Effector memory CD8-positive, alpha-beta T cell (primary cell): ENCODE measurements at regions not wholly inside any gene's neighbourhood (a gene's known extent, or its start where the extent isn't known, plus 50 kb on each side); places are given as distances from the start of the nearest gene placed in this dataset.

ENCODE experiments used
- ATAC-seq: fragments of 150-1000 bp; cut with Tn5 transposase; replicated peaks from 2 replicates; pipeline ENCODE4 v1.10.0; 2021; ENCODE audit warnings: mild to moderate bottlenecking, moderate library complexity
- DNase-seq, 3 experiments: peaks; one replicate each; pipeline ENCODE4 v3.0.0; 2021
- H3K27ac Mint-ChIP-seq, 2 donors: one replicate each; pipeline ENCODE4 v1.8.0; 2022; ENCODE audit warnings: mild to moderate bottlenecking in 2 of 2, mixed read lengths in 2 of 2, moderate library complexity in 2 of 2
- H3K27me3 Mint-ChIP-seq, 2 donors: one replicate each; pipeline ENCODE4 v1.8.0; 2022; ENCODE audit warnings: mixed read lengths in 2 of 2
- H3K36me3 Mint-ChIP-seq: one replicate; pipeline ENCODE4 v1.8.0; 2022; ENCODE audit warnings: mild to moderate bottlenecking, moderate library complexity, mixed read lengths; ENCODE audit not compliant: insufficient read depth
- H3K4me1 Mint-ChIP-seq, 2 donors: one replicate each; pipeline ENCODE4 v1.8.0; 2022; ENCODE audit warnings: low read depth in 2 of 2, mixed read lengths in 2 of 2
- H3K4me3 Mint-ChIP-seq, 2 donors: one replicate each; pipeline ENCODE4 v1.8.0; 2022; ENCODE audit warnings: mild to moderate bottlenecking in 2 of 2, mixed read lengths in 2 of 2, moderate library complexity in 2 of 2
- H3K9me3 Mint-ChIP-seq, 2 donors: one replicate each; pipeline ENCODE4 v1.8.0; 2022; ENCODE audit warnings: mixed read lengths in 2 of 2

GRCh38 chr11:71108013-71108865 lies 144.1 kb downstream of the SHANK2 start:
- DNase-seq = no peak

GRCh38 chr11:71106671-71107070 lies 145.7 kb downstream of the SHANK2 start:
- H3K4me3 Mint-ChIP-seq = no peak overlapping the region
- no peaks in the 10 kb centered on the region for H3K9me3 Mint-ChIP-seq
- no peaks in the 10 kb centered on the region for H3K4me1 Mint-ChIP-seq
- peaks cover 17 to 43% of the 10 kb centered on the region in 2 donors for H3K27me3 Mint-ChIP-seq
- no peak overlapping the region for H3K27ac Mint-ChIP-seq
- no peaks in the 10 kb centered on the region for H3K36me3 Mint-ChIP-seq
- ATAC-seq = no peak
- DNase-seq = no peak

More at GRCh38 chr11:71108013-71108865, 144.1 kb downstream of the SHANK2 start:
- no peak for ATAC-seq
- peaks cover 28 to 59% of the 10 kb centered on the region in 2 donors for H3K27me3 Mint-ChIP-seq
- H3K4me1 Mint-ChIP-seq = no peaks in the 10 kb centered on the region
- no peak overlapping the region for H3K4me3 Mint-ChIP-seq
- no peaks in the 10 kb centered on the region for H3K9me3 Mint-ChIP-seq
- no peak overlapping the region for H3K27ac Mint-ChIP-seq
- H3K36me3 Mint-ChIP-seq = no peaks in the 10 kb centered on the region

DNA sequence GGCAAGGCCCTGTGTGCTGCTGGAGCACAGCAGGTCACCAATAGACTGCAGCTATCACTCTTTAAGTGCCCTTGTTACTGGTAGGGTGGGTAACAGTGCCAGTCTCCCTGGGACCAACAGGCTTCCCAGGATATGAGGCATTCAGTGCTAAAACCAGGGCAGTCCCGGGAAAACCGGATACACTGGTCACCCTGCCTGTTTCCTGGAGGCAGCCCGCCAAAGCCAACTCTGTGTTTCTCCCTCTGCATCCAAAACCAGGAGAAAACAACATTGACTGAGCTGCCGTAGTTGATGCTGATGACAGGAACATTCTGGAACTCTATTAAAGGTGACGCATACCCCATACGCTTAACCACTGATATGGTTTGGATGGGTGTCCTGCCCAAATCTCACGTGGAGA lies 149.1 kb downstream of the SHANK2 start:
- Mint-ChIP-seq H3K36me3 (no peaks in the 10 kb centered on the region), H3K4me3 (no peak overlapping the region), H3K4me1 (no peaks in the 10 kb centered on the region), H3K27ac (no peak overlapping the region), H3K27me3 (peaks cover 15 to 51% of the 10 kb centered on the region in 2 donors), H3K9me3 (peaks cover 0 to 1% of the 10 kb centered on the region in 2 donors)
- ATAC-seq (no peak), DNase-seq (no peak)

DNA sequence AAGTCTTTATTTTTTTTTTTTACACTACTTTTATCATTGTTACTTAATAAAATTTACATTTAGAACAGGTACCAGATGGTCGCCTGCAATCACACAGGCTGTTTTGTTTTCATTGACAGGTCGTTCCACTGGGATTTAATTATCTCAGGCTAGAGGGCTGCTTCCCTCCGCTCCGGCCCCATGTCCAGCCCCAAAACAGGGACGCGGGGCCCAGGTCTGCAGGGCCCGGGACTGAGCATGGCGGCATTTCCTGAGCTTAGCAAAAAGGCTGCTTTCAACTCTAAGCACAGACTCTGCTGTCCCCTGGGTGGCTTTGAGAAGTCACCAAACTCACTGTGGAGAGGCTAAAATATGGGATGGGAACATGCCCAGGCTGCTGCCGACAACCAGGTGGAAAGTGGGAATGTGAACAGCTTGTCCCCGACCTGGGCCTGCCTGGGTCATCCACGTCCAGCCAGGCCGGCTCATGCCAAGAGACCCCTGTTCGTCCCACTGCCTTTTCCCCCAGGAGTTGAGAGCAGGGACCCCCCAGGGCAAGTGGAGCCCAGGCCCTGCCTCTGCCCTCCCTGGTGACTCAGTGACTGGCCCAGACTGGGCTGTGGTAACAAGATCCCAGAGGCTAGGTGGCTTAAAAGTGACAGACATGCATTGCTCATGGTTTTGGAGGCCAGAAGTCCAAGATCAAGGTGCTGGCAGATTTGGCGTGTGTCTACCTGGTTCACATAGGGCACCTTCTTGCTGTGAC lies 150.0 kb downstream of the SHANK2 start:
- ATAC-seq = no peak
- Mint-ChIP-seq H3K27me3 (peaks cover 9 to 45% of the 10 kb centered on the region in 2 donors), H3K4me1 (no peaks in the 10 kb centered on the region), H3K9me3 (peaks cover 0 to 1% of the 10 kb centered on the region in 2 donors), H3K36me3 (no peaks in the 10 kb centered on the region), H3K27ac (no peak overlapping the region), H3K4me3 (no peak overlapping the region)
- no peak for DNase-seq

DNA sequence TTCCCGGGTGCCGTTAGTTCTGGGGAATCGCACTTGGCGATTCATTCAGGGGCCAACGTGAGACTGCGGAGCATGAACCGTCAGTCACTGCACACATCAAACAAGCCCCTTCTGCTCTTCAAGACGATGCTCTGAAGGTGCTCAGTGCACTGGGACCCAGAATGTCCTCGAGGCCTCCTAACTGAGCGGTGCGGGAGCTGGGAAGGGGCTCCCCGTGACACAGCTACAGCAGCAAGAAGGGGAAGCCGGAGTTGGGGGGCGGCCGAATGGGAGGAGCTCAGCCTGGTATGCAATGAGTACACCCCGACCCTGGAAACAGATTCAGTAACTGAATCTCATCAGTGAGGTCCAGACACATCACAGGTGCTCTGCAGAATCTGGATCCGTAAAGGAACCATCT lies 150.8 kb downstream of the SHANK2 start:
- ATAC-seq (no peak), DNase-seq (no peak)
- Mint-ChIP-seq H3K36me3 (no peaks in the 10 kb centered on the region), H3K4me1 (no peaks in the 10 kb centered on the region), H3K9me3 (peaks cover 0 to 1% of the 10 kb centered on the region in 2 donors), H3K27ac (no peak overlapping the region), H3K27me3 (peaks cover 7 to 43% of the 10 kb centered on the region in 2 donors), H3K4me3 (no peak overlapping the region)

DNA sequence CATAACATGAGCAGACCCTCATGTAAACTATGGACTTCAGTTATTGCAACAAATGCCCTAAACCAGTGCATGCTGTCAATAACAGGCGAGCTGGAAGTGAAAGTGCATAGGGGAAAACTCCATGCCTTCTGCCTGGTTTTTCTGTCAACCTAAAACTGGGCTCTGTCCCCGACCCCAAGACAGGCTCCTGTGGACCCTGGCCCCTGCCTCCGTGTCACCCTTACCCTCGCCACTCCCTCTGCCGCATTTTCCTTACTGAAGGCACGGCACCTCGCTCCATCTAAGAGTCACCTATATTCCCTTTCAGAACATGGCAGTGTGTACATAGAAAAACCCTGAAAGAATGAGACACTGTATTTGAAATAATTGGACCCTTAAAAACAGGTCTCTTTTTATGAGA lies 151.3 kb downstream of the SHANK2 start:
- no peak overlapping the region for H3K4me3 Mint-ChIP-seq
- H3K27ac Mint-ChIP-seq = no peak overlapping the region
- no peaks in the 10 kb centered on the region for H3K36me3 Mint-ChIP-seq
- H3K4me1 Mint-ChIP-seq = no peaks in the 10 kb centered on the region
- H3K27me3 Mint-ChIP-seq = peaks cover 11 to 45% of the 10 kb centered on the region in 2 donors
- DNase-seq (no peak), ATAC-seq (no peak)
- H3K9me3 Mint-ChIP-seq = peaks cover 0 to 1% of the 10 kb centered on the region in 2 donors

- H3K9me3 Mint-ChIP-seq = peaks cover 0 to 1% of the 10 kb centered on the region in 2 donors
- H3K4me1 Mint-ChIP-seq = no peaks in the 10 kb centered on the region
- no peak for DNase-seq
- H3K36me3 Mint-ChIP-seq = no peaks in the 10 kb centered on the region
- H3K27ac Mint-ChIP-seq = no peak overlapping the region
- ATAC-seq = no peak
- H3K4me3 Mint-ChIP-seq = no peak overlapping the region
- H3K27me3 Mint-ChIP-seq = peaks cover 13 to 48% of the 10 kb centered on the region in 2 donors
Measured at GRCh38 chr11:71098776-71099175, 153.6 kb downstream of the SHANK2 start.

DNA sequence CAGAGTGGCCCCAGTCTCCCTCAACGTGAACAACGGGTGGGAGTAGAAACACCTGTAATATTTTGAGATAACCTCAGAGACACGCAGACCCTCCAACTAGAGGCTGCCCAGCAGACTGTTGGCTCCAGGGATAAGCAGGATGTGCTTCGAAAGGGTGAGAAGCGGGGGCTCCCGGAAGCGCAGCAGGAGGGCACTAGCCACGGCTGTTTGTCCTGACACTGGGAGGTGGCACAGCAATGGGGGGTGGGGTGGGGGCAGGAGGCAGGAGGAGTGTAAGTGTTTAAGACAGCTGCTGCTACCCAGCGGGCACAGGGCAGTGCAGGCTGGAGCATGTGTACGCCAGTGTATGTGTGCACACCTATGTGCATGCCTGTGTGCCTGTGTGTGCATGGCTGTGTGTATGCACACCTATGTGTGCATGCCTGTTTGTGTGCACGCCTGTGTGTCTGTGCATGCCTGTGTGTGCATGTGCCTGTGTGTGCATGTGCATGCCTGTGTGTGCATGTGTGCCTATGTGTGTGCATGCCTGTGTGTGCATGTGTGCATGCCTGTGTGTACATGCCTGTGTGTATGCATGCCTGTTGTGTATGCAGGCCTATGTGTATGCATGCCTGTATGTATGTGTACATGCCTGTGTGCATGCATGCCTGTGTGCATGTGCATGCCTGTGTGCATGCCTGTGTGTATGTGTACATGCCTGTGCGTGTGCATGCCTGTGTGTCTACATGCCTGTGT lies 154.7 kb downstream of the SHANK2 start:
- Mint-ChIP-seq H3K36me3 (no peaks in the 10 kb centered on the region), H3K27ac (no peak overlapping the region), H3K4me3 (no peak overlapping the region), H3K9me3 (peaks cover 0 to 1% of the 10 kb centered on the region in 2 donors), H3K4me1 (no peaks in the 10 kb centered on the region), H3K27me3 (peaks cover 13 to 47% of the 10 kb centered on the region in 2 donors)
- DNase-seq (no peak), ATAC-seq (no peak)

DNA sequence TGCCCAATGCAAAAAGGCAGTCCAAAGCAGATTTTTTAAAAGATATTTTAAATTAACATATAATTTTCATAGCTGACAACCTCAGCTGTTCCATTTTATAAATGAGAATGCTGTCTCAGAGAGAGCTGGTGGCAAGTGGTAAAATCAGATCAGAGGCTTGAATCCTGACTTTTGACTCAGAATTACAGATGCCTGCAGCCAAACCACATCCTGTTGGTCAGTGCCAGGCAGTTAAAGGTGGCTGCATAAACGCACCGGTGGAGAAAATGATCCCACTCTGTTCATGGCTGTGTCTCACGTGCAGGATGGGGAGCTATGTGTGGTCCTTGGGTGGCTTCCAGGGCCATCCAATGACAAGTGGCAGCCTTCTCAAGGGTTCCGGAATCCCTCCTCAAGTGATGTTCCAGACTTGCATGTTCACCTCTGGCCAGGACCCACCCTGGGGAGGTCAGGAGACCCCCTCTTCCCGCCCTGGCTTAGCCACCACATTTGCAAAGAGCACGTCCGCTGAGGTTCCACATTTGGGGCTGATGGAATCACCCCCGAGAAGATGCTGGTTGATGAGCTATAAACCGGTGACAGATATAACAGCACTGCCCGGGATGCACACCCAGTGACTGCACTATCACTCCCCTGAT lies 155.5 kb downstream of the SHANK2 start:
- no peaks in the 10 kb centered on the region for H3K4me1 Mint-ChIP-seq
- H3K9me3 Mint-ChIP-seq = peaks cover 0 to 1% of the 10 kb centered on the region in 2 donors
- no peak for DNase-seq

DNA sequence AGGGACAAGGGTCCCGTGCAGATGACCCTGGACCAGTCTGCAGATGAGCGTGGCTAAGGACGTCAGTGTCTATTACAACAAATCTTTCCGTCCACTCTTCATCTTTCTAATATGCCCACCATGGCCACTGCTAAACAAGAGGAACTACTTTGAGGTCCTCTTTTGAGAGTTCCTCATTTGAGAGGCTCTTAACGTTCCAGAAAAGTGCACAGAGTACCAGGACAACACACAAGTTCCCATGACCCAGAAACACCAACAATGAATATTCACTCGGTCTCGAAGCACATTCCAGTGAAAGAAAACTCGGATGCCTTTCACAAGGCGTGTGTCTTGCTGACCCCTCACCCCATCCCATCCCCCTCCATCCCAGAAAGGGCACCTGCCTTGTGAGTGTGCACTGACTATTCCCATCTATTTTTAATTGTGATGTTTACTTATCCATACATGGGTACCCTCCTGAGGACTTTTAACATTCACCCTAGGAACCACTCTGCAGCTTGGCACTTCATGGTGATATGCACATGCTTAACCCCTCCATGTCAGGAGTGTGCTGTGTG lies 157.0 kb downstream of the SHANK2 start:
- peaks cover 20 to 55% of the 10 kb centered on the region in 2 donors for H3K27me3 Mint-ChIP-seq
- ATAC-seq (no peak), DNase-seq (no peak)
- H3K36me3 Mint-ChIP-seq = no peaks in the 10 kb centered on the region
- H3K27ac Mint-ChIP-seq = no peak overlapping the region
- H3K4me3 Mint-ChIP-seq = no peak overlapping the region
- peaks cover 0 to 1% of the 10 kb centered on the region in 2 donors for H3K9me3 Mint-ChIP-seq
- H3K4me1 Mint-ChIP-seq = no peaks in the 10 kb centered on the region

More for the DNA sequence above, 155.5 kb downstream of the SHANK2 start:
- Mint-ChIP-seq H3K4me3 (no peak overlapping the region), H3K27ac (no peak overlapping the region), H3K36me3 (no peaks in the 10 kb centered on the region), H3K27me3 (peaks cover 19 to 51% of the 10 kb centered on the region in 2 donors)
- ATAC-seq = no peak

GRCh38 chr11:71094296-71095077 lies 157.9 kb downstream of the SHANK2 start:
- Mint-ChIP-seq H3K4me1 (no peaks in the 10 kb centered on the region), H3K27ac (no peak overlapping the region), H3K36me3 (no peaks in the 10 kb centered on the region), H3K9me3 (peaks cover 0 to under 1% of the 10 kb centered on the region in 2 donors), H3K4me3 (no peak overlapping the region), H3K27me3 (peaks cover 21 to 50% of the 10 kb centered on the region in 2 donors)
- DNase-seq (no peak), ATAC-seq (no peak)

DNA sequence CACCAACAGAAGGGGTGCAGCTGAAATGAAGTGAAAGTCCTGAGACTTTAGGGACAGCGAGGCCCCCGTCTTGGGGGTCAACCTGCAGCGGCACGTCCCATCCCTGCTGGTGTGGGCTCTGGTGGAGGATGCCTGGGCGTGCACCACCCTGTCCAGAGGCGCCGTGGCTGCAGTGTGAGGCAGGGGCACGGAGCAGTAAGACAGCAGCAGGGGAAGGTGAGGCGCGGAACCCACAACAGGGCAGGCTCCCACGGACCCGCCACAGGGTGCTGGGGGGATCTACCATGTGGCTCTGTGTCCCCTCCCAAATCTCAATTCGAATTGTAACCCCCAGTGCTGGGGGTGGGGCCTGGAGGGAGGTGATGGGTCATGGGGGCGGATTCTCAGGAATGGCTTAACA lies 158.6 kb downstream of the SHANK2 start:
- no peaks in the 10 kb centered on the region for H3K9me3 Mint-ChIP-seq
- H3K27ac Mint-ChIP-seq = no peak overlapping the region
- ATAC-seq (no peak), DNase-seq (no peak)
- H3K36me3 Mint-ChIP-seq = no peaks in the 10 kb centered on the region
- no peak overlapping the region for H3K4me3 Mint-ChIP-seq
- peaks cover 22 to 50% of the 10 kb centered on the region in 2 donors for H3K27me3 Mint-ChIP-seq
- H3K4me1 Mint-ChIP-seq = no peaks in the 10 kb centered on the region
